Urothelium cell line (cell line): ENCODE measurements at regions not wholly inside any gene's neighbourhood (a gene's known extent, or its start where the extent isn't known, plus 50 kb on each side); places are given as distances from the start of the nearest gene placed in this dataset.

Experiments
- DNase-seq: peaks from one replicate; pipeline ENCODE4 v3.0.0; 2011; ENCODE audit warnings: low spot score, mixed read lengths
- FAIRE-seq: peaks from 2 replicates; lab custom pipeline; 2011; peaks lifted over from hg19 to GRCh38; lab: Jason Lieb, UNC

DNA sequence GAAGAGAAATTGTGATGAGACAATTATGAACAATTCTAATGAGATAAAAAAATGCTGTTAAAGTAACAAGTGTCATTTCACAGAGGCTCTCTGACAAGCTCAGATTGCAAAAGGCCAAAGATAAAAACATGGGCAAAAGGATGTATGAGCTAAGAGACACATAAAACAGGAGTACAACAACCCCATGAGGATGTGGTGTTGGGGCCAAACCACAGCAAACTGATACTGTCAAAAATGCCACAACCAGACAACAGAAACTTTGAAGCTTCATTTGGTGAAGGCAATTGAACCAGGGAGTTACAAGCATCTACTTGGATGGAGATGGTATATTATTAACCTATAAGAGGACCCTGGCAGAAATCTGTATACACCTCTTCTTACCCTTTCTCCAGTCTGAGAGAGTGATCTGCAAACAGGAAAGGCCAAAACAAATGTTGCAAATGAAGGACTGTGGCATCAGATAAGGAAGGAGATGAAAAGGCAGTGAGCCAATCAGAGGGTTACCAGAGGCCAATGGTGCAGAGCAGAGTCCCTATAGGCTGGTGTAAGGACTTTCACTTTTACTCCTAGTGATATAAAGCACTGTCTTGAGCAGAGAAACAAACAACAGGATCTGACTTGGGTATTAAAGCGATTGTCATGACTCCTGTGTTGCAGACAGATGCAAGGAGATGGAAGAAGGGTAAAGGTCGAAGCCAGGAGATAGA is 659.0 kb downstream of the NTRK3 start:
- FAIRE-seq = no peak
- DNase-seq = no peak

DNA sequence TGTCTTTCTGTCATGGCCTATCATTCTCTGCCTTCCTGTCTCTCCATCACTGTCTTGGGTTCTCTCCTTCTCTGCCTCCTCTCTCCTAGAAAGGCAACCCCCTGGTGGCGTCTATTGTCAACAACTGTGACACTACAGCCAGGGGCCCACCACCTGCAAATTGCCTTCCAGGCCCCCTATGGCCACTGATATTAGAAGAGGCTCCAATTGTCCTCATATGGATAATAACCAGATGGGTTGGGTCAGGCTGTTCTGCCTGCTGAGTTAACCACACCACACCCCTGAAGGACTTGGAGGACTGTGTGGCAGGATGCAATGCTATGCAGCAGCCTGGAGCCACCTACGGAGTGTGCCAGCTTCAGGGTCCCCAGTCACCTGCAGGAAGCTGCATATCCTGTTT is 665.0 kb downstream of the NTRK3 start:
- no peak for DNase-seq
- no peak for FAIRE-seq

DNA sequence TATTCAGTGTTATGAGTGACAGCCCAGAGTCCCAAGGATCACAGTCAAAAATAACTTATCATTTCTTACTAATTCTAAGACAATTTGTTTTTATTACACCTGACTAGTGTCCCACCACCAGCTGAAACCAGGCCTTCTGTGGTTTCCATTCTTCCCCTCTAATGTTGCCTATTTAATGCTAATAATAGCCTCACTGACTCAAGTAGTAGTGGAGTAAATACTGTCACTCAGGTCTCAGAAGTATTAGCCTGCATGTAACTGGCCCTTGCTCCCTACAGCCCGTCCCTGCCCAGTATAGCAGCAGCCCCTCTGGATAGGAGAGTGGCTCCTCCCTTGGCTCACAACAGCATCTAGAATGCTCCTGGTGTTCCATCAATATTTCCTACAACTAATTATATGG is 665.5 kb downstream of the NTRK3 start:
- DNase-seq = no peak
- FAIRE-seq = no peak

DNA sequence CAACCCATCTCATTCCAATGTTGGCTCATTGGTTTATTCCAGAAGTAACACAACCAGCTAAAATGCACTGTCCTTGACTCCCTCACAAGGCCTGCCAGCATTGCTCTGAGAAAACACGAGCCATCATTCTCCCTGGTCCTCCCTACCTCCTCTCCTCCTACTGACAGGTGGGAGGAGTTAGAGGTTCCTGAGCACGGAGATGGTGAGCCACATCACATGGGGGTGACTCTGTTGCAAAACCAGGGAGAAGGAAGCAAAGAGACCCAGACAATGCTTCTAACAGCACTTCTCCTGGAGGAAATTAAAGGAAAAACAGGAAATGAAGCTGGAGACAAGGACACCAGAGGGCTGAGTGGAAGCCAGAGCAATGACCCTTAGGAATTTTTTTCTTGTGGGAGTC is 667.4 kb downstream of the NTRK3 start:
- DNase-seq (no peak), FAIRE-seq (no peak)

DNA sequence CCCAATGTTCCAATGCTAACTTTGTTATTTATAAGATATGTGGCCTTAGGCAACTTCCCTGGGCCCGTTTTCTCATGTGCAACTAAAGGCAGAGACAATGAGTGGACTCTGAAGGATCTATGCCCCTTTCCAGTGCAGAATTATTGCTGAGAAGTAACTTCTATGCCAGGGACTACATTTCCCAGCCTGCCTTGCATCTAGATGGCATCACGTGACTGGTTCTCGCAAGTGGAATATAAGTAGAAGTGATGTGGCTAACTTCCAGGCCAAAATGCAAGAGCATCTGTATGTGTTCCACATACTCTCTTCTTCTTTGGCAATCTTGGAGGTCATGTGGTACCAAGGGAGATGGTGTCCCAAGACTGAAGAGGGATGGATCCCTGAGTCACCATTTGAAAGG is 674.4 kb downstream of the NTRK3 start:
- no peak for DNase-seq
- FAIRE-seq = no peak

DNA sequence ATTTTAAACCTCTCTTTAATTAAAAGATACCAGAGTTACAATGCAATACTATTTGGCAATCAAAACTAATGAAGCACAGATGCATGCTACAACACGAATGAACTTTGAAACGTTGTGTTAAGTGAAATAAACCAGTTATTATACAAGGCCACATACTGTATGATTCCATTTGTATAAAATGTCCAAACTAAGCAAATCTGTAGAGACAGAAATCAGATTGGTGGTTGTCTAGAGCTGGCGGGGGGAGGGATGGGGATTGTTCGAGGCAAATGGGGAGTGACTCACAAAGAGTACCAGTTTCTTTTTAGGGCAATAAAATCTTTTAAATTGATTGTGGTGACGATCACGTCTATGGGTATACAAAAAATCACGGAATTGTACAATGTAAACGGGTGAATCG is 677.0 kb downstream of the NTRK3 start:
- no peak for FAIRE-seq
- DNase-seq = peak; percentile 33

DNA sequence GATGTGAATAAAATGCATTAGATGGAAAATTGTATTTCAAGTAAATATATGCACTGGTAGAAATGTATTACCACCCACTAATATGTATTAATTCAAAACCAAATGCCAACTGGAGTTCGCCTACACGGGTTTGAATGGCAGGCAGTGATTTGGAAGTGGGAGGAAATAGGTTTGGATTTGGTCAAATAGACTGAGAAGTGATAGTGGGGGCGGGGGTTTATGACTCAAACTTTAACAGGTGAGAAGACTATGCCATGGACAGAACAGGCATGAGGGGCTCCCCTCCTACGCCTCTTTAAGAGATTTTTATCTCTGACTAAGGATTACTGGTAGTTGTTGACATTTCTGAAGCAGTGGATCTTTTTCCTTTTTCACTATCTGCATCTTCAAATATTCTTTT is 677.8 kb downstream of the NTRK3 start:
- FAIRE-seq (no peak), DNase-seq (no peak)

DNA sequence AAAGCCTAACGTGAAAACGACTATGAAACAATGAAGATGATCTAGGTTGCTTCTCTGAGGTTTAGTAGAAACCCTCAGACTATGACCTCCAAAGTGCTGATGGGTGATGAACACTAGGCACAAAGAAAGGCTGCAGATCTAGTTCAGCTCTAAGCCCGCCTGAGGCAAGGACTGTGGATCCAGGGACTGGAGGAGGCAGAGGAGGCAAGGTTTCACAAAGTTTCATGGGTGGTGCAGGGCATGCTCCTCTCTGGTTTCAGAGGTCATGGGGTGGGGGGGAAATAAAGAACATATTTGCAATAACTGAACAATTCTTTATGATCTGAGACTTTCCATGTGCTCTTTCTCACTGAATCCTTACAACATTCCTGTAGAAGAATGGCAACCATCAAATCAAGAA is 679.2 kb downstream of the NTRK3 start:
- no peak for FAIRE-seq
- no peak for DNase-seq

DNA sequence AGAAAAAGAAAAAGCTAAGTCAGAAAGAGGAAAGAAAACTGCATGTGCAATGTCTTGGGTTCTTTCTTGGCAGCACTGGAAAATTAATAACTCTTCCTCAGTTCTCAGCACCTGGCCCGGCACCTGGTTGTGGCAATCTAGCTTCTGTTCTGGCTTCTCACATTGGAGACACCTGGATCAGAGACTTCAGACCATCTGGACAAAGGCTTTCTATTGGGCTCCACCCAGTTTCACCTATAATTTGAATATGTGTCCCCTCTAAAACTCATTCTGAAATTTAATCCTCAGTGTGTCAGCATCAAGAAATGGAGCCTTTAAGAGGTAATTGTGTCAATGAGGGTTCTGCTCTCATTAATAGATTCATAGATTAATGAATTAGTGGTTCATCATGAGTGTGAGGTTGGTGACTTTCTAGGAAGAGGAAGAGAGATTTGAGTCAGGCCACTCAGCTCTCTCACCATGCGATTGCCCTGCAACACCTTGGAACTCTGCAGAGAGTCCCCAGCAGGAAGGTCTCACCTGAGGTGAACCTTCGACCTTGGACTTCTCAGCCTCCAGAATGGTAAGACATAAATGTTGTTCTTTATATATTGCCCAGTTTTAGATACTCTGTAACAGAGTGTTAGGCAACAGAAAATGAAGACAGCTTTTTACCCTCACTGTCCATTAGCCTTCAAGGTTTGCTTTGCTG is 679.9 kb downstream of the NTRK3 start:
- FAIRE-seq (no peak), DNase-seq (no peak)

DNA sequence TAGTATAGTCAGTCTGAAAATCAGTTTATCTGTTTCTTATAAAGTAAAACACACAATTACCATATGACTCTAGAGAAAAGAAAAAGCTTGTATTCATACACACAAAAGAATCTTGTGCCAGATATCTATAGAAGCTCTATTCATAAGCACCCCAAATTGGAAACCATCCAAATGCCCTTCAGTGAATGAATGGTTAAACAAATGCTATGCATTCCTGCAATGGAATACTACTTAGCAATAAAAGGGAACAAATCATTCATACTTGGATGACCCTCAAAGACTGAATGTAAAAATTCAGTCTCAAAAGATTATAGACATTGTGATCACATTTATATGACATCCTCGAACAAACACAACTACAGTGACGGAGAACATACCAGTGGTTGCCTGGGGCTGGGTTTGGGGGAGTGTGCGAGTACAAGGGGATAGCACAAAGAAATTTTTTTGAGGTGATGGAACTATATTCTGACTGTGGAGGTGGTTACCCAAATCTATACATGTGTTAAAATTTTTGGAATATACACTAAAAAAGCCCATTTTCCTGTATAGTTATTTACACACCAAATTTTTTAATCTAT is 680.6 kb downstream of the NTRK3 start:
- FAIRE-seq (no peak), DNase-seq (no peak)

DNA sequence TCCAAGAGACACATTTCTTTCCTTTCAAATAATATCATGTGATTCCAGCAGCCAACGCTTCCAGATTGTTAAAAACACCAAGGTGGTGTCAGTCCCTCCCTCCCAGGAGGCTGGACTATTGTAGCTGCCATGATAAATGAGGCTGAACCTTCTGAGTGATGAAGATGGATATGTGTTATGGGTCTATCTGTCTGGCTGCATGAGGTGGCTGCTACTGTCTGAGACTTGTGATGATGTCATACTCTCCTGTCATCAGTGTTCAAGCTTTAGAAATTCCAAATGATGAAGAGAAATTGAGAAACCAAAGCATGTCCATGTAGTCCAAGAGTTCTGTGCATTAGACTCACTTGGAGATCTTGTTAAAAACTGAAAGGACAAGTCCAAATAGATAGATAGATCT is 683.0 kb downstream of the NTRK3 start:
- DNase-seq (no peak), FAIRE-seq (no peak)

DNA sequence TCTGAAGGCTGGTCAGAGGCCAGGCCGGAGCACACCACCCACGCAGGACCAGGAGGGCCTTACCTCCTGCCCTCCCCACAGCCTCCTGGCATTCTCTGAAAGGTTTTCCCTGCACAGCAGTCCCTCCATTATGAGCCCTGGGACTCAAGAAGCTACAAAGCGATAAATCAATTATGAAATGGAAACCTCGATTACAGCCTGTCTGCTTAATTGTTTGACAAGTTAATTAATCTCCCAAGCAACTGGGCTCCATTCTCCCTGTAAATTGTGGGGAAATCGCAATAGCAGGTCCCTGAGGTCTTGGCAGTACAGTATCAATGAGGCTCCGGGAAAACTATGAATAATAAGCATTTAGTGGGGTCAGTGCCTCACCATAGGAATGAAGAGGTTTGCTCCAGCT is 683.5 kb downstream of the NTRK3 start:
- no peak for DNase-seq
- FAIRE-seq = no peak

DNA sequence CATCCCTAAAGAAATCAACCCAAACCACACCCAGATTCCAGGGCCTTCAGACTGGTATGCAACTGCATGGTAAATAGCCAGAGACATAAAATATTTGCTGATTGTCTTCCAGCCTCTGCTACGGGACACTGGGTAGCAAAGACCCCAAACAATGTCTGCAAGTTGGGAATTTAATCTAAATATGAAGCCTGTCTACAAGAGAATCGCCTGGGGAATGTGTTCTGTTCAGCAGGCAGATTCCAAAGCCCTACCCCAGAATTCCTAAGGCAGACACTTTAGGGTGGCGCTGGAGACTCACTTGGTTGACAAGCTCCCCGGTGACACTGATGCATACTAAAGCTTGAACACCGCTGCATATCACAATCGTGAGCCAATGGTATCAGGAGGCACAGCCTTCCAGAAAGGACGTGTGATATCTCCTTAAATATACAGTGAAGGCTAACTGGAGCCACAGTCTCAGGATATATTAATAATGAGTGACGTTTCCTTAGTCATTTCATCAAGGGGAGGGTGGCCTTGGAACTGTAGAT is 684.1 kb downstream of the NTRK3 start:
- FAIRE-seq (no peak), DNase-seq (no peak)

DNA sequence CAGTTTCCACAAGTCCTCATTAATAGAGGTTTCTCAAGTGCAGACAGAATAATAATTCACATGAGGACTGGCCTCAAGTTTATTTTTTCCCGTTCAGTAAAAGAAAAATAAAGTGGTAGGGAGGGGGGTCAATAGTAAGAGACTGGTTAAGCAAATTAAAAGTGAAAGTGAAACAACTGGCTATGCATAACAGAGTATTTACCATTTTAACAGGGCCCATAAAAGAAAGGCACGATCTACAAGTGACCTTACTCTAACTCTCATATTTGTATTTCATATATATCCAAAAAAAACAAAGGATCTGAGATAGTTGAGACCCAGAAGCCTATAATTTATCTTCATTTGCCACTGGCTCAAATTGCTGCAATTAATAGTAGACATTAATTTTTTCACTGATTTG is 686.3 kb downstream of the NTRK3 start:
- no peak for FAIRE-seq

DNA sequence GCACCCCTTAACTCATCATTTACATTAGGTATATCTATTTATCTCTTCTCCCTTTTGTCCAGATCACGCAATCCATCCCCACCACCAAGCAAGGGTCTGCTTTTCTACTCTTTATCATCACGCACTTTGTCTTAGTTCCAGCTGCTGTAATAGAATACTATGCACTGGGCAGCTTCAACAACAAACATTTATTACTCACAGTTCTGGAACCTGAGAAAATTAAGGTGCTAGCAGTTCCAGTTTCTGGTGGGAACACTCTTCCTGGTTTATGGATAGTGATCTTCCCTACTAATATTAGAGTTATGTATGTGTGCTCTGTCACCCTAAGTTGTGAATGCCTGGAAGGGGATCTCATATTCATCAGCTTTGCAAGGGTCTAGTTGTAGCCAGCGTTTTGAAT is 687.0 kb downstream of the NTRK3 start:
- DNase-seq (no peak), FAIRE-seq (no peak)

More for the DNA sequence above, 686.3 kb downstream of the NTRK3 start:
- no peak for DNase-seq

DNA sequence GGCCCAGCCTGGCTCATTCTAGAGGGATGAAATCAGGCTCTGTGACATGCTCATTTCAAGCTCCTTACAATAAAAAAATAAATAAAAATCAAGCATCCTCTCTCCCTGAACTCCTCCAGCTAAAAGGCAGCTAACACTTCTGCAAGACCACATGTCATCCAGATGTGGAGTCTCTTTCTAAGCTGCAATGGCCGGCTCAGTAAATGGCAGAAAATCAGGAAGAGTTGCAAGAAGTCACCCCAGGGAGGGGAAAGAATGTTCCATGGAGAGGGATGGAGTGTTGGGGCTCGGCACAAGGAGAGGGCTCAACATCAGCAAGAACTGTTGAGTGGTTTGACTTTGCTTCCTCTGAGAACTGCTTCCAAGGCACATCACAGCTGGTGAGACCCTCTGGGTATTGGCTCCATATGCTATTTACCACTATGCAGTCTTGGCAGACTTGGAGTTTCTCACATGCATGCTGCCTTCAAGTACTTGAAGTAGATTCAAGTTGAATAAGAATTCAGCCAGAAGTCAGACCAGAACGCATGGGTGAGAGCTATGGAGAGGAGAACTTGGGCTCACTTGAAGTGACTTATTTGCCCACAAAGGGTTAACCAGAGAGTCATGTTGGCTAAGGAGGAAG is 689.0 kb downstream of the NTRK3 start:
- FAIRE-seq = no peak

DNA sequence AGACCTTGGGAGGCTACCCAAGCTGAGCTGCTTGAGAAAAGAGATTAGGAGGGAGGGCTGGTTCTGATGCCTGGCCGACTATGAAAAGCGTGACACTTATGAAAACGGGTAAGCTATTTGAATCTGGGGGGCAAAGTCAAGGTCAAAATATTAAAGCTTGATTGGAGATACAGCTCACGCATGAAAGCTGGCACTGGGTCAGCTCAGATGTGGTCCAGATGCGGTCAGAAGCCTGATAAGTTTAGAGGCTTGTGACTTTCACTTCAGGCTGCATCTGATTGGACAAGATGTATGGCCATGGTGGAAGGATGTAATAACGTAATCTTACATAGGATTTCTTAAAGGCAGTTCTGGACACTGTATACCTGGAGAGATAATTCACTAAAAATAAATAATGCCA is 690.3 kb downstream of the NTRK3 start:
- no peak for DNase-seq
- no peak for FAIRE-seq

More for the DNA sequence above, 689.0 kb downstream of the NTRK3 start:
- no peak for DNase-seq

DNA sequence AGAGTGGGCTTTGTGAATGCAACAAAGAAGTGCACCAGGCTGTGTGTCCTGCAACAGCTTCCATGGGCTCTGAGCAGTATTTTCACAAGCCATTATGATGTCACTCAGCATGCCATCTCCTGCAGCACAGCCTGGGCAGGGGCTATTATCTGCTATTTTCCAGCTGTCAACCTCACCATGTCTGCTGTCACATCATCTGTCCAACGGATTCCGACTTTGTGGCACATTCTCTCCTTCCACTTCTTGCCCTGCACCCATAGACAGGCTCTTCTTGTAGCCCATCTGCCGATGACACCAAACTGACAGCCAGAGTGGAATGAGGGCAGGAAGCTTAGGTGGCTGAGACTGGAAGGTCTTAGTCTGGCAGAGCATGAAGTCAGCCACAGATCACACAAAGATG is 691.9 kb downstream of the NTRK3 start:
- FAIRE-seq (no peak), DNase-seq (no peak)

DNA sequence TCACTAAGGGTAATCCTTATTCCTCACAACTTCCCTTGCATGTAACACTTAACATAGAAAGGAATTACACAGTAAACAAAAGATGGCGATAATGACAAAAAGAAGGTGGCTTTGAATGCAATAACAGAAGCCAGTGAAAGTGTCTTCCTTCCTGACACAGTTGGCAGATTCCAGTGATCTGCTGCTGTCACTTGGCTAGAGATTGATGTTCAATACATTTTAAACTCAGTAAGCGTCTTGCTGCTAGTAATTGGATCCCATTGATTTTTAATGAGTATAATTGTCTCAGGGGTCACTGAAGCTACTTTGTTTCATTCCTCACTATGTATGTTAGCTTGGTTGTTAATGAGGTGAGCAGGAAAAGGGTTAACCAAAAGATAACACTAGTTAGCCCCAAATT is 692.7 kb downstream of the NTRK3 start:
- no peak for DNase-seq
- FAIRE-seq = no peak

DNA sequence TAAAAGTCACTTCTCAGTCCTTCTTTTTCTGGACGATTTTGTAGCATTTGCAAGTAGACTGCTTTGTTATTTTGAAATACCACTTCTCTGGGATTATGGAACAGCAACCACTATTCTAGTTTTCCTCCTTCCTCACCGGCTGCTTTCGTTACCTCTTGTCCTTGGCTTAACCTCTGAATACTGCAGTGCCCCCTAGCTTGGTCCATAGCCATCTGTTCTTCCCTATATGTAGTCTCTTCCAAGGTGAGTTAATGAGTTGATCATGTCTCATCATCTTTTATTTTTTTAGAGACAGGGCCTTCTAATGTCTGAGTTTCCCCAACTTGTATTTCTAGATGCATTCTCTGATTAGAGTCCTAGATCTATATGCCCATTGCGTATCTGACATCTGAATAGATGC is 694.3 kb downstream of the NTRK3 start:
- DNase-seq (no peak), FAIRE-seq (no peak)

DNA sequence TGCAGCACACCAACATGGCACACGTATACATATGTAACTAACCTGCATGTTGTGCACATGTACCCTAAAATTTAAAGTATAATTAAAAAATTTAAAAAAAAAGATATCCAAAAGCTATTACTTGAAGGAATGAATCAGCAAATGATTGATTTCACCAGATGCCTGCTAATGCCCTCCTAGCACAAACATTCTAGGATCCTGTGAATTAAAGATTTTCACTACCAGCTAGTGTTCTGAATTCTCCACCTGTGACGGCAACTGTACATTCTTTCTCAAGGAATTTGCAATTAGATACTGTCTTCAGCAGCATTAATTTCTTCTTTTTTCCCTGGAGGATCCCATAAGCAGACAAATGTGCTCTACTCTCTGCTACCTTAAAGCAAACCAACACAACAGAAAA is 694.9 kb downstream of the NTRK3 start:
- FAIRE-seq (no peak), DNase-seq (no peak)

DNA sequence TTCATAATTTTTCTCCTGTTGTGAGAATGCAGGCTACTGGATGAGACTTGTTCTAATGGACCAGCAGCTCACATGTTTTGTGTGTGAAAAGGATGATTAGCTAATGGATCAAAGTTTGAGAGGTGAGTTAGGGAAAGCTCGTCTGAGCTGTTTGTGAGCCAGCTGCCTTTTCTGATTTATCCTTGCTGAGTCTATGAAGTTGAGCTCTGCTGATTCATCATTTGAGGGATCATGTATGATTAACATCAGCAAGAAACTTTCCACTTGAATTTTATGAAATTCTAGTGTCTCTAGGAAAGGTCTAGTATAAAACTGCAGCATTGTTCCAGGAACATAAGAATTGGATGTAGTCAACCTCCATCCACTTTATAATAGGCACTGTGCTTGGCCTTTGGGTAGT is 698.7 kb downstream of the NTRK3 start:
- FAIRE-seq (no peak), DNase-seq (no peak)
